Liver (tissue), 8 donors: ENCODE measurements at regions not wholly inside any gene's neighbourhood (a gene's known extent, or its start where the extent isn't known, plus 50 kb on each side); places are given as distances from the start of the nearest gene placed in this dataset.
"Not testable (repeated sequence)": the region's sequence is repeated elsewhere in the genome, so short reads cannot be mapped to it uniquely, and the experiment has no call there.

Experiments used
- DNase-seq: peaks from one replicate; pipeline ENCODE4 v3.0.0-alpha.2; 2017; ENCODE audit warnings: low spot score
- H3K27ac ChIP-seq, 2 donors: one replicate each; pipeline ENCODE4 v1.7.0; 2013; ENCODE audit warnings: inconsistent platforms in 2 of 2, low read length in 2 of 2, control low read depth in 1 of 2, low read depth in 1 of 2, mild to moderate bottlenecking in 1 of 2
- H3K27me3 ChIP-seq, 4 donors: one replicate each; pipeline versions ENCODE4 v1.6.1 to v1.7.0; 2013; ENCODE audit warnings: low read length in 3 of 4, inconsistent platforms in 1 of 4, mild to moderate bottlenecking in 1 of 4, moderate library complexity in 1 of 4; ENCODE audit not compliant: control insufficient read depth in 4 of 4, insufficient read depth in 4 of 4
- H3K36me3 ChIP-seq, 4 donors: one replicate each; pipeline versions ENCODE4 v1.6.1 to v1.7.0; 2013; ENCODE audit warnings: low read length in 3 of 4, mild to moderate bottlenecking in 3 of 4, low read depth in 1 of 4, moderate library complexity in 1 of 4; ENCODE audit not compliant: control insufficient read depth in 4 of 4, insufficient read depth in 3 of 4
- H3K4me1 ChIP-seq, 4 donors: one replicate each; pipeline versions ENCODE4 v1.6.1 to v1.7.0; 2013; ENCODE audit warnings: low read length in 3 of 4, mild to moderate bottlenecking in 3 of 4, moderate library complexity in 1 of 4; ENCODE audit not compliant: control insufficient read depth in 4 of 4, insufficient read depth in 4 of 4
- H3K4me3 ChIP-seq, 3 donors: one replicate each; pipeline versions ENCODE4 v1.6.1 to v1.7.0; 2013; ENCODE audit warnings: low read length in 3 of 3, control low read depth in 1 of 3, low read depth in 1 of 3, mild to moderate bottlenecking in 1 of 3
- H3K9ac ChIP-seq, 2 donors: one replicate each; pipeline ENCODE4 v1.7.0; 2013; ENCODE audit warnings: low read length in 2 of 2, mild to moderate bottlenecking in 2 of 2, moderate library complexity in 2 of 2, control low read depth in 1 of 2, low read depth in 1 of 2
- H3K9me3 ChIP-seq, 4 donors: one replicate each; pipeline versions ENCODE4 v1.6.1 to v1.7.0; 2013; ENCODE audit warnings: low read length in 3 of 4; ENCODE audit not compliant: control insufficient read depth in 4 of 4
- EGR1 ChIP-seq, 2 donors: IDR thresholded peaks; 2 replicates each; pipeline ENCODE4 v1.6.1; 2016 to 2018; ENCODE audit warnings: antibody characterized with exemption in 2 of 2, low read depth in 2 of 2
- FOXA2 ChIP-seq: IDR thresholded peaks from 2 replicates; pipeline ENCODE4 v1.6.1; 2016; ENCODE audit warnings: antibody characterized with exemption
- GABPA ChIP-seq, 2 donors: IDR thresholded peaks in 1 of 2; conservative IDR thresholded peaks in 1 of 2; 2 replicates each; pipeline ENCODE4 v1.6.1; 2016; ENCODE audit warnings: antibody characterized with exemption in 2 of 2, mild to moderate bottlenecking in 1 of 2, moderate library complexity in 1 of 2
- HNF4G ChIP-seq: IDR thresholded peaks from 2 replicates; pipeline ENCODE4 v1.6.1; 2016; ENCODE audit warnings: antibody characterized with exemption
- JUND ChIP-seq, 2 donors: IDR thresholded peaks; 2 replicates each; pipeline ENCODE4 v1.6.1; 2016; ENCODE audit warnings: antibody characterized with exemption in 2 of 2
- NR2F2 ChIP-seq: IDR thresholded peaks from 2 replicates; pipeline ENCODE4 v1.6.1; 2016; ENCODE audit warnings: antibody characterized with exemption
- RAD21 ChIP-seq, 2 donors: IDR thresholded peaks; 2 replicates each; pipeline ENCODE4 v1.6.1; 2016; ENCODE audit warnings: antibody characterized with exemption in 2 of 2, mild to moderate bottlenecking in 2 of 2
- SP1 ChIP-seq: IDR thresholded peaks from 2 replicates; pipeline ENCODE4 v1.6.1; 2018; ENCODE audit warnings: antibody characterized with exemption, mild to moderate bottlenecking
- TAF1 ChIP-seq: conservative IDR thresholded peaks from 2 replicates; pipeline ENCODE4 v1.6.1; 2016; ENCODE audit warnings: antibody characterized with exemption, mild to moderate bottlenecking
- WGBS: extraction: QIAGEN DNeasy Blood & Tissue Kit; methylation state at CpG from one replicate; pipeline ENCODE4 v1.1.7; 2013; 5-methylcytosine and 5-hydroxymethylcytosine counted together
- TF ChIP-seq, protein P1 (sequence below): IDR thresholded peaks from 2 replicates; pipeline ENCODE4 v1.6.1; 2016; ENCODE audit warnings: antibody characterized with exemption
- TF ChIP-seq, protein P2 (sequence below): IDR thresholded peaks from 2 replicates; pipeline ENCODE4 v1.6.1; 2016; ENCODE audit warnings: antibody characterized with exemption
- TF ChIP-seq, protein P3 (sequence below): fragments of 150-350 bp; IDR thresholded peaks from 2 replicates; pipeline ENCODE4 v1.5.1; 2017; ENCODE audit warnings: improper control_type of control experiment, low read depth, low read length; ENCODE audit not compliant: missing input control
- donor health status: healthy.
- donor health status: healthy.
- donor health status: healthy.
- donor health status: healthy.
- donor health status: healthy.

DNA sequence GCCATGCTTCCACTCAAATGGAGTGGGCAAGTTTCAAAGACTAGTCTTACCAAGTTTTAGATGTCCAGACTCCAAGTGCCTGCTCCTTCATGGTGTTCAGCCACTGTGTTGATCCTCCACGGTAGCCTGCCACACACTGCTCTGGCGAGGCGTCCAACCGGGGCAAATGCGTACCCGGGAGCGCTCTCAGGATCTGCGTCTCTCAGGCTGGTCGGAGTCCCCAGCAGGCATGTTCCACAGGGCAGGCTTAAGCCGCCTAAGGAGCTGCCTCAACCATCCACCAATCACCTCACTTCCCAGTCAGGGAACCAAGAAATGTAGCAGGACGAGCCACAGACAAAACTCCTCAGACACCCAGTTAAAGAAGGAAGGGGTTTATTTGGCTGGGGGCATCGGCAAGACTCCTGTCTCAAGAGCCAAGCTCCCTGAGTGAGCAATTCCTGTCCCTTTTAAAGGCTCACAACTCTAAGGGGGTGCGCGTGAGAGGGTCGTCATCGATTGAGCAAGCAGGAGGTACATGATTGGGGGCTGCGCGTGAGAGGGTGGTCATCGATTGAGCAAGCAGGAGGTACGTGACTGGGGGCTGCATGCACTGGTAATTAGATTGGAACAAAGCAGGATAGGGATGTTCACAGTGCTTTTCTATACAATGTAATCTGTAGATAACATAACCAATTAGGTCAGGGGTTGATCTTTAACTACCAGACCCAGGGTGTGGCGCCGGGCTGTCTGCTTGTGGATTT, 816.2 kb downstream of the TRIB2 start:
- DNase-seq, H3K27me3 ChIP-seq, H3K36me3 ChIP-seq, H3K9ac ChIP-seq, H3K4me3 ChIP-seq, H3K4me1 ChIP-seq, H3K27ac ChIP-seq, H3K9me3 ChIP-seq: not testable (repeated sequence)
- 72% methylated on average over 22 of the region's 22 CpGs for WGBS

DNA sequence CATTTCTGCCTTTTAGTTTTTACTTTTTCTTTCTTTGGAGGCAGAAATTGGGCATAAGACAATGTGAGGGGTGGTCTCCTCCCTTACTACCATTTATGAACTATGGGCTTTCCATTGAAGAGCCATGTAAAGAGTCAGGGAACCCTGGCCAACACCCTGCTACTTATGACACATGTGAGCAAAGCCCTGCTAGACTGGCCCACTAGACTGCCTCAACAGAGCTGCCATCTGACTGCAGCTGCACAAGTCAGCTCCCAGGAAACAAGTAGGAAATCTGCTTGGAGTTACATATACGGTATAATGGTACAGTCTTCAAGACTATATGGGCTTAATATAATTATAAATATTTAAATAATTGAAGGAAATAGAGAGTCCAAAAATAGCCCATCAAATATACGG, 816.8 kb downstream of the TRIB2 start:
- Histone ChIP-seq H3K9ac (no peak overlapping the region), H3K9me3 (no peaks in the 10 kb centered on the region), H3K27me3 (no peaks in the 10 kb centered on the region), H3K27ac (no peak overlapping the region), H3K4me1 (no peaks in the 10 kb centered on the region), H3K4me3 (no peak overlapping the region), H3K36me3 (no peaks in the 10 kb centered on the region)
- DNase-seq, result no peak
- WGBS, result 71% methylated on average over 2 of the region's 2 CpGs
- TF ChIP-seq TAF1 (no peak), NR2F2 (no peak)
- TF ChIP-seq, protein P1, sequence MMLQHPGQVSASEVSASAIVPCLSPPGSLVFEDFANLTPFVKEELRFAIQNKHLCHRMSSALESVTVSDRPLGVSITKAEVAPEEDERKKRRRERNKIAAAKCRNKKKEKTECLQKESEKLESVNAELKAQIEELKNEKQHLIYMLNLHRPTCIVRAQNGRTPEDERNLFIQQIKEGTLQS, result no peak

DNA sequence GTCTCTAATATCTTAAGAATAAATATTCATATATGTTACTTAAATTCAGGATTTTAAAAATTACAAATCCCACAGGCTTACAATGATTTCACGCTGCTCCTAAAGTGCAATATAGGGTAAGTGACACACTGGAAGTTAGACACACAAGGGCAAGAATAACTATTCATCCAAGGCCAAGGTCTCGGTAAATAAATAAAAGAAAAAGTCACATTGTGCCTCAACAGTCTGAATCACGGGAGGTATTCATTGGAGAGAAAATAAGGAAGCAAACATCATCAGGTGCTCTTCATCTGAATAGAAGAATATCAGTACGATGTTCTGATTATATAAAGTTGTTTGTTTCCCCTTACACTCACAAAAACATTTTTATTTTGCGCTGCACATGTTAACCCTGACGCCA, 820.2 kb downstream of the TRIB2 start:
- H3K27me3 ChIP-seq, result peaks cover 0 to 3% (median 0%) of the 10 kb centered on the region in 4 donors
- no peak overlapping the region for H3K4me3 ChIP-seq
- H3K4me1 ChIP-seq, result no peaks in the 10 kb centered on the region
- TF ChIP-seq FOXA2 (no peak), RAD21 (IDR thresholded peaks at IDR 0.05) (no peak), SP1 (no peak), EGR1 (IDR thresholded peaks at IDR 0.05; ENCODE audit: low read depth in 2 of 2) (no peak), JUND (IDR thresholded peaks at IDR 0.05) (no peak), GABPA (IDR thresholded peaks at IDR 0.05 in 1 of 2, conservative IDR thresholded peaks at IDR 0.05 in 1 of 2) (no peak), HNF4G (no peak)
- TF ChIP-seq, protein P1, result no peak
- TF ChIP-seq, protein P2, sequence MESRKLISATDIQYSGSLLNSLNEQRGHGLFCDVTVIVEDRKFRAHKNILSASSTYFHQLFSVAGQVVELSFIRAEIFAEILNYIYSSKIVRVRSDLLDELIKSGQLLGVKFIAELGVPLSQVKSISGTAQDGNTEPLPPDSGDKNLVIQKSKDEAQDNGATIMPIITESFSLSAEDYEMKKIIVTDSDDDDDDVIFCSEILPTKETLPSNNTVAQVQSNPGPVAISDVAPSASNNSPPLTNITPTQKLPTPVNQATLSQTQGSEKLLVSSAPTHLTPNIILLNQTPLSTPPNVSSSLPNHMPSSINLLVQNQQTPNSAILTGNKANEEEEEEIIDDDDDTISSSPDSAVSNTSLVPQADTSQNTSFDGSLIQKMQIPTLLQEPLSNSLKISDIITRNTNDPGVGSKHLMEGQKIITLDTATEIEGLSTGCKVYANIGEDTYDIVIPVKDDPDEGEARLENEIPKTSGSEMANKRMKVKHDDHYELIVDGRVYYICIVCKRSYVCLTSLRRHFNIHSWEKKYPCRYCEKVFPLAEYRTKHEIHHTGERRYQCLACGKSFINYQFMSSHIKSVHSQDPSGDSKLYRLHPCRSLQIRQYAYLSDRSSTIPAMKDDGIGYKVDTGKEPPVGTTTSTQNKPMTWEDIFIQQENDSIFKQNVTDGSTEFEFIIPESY, result no peak
- TF ChIP-seq, protein P3, sequence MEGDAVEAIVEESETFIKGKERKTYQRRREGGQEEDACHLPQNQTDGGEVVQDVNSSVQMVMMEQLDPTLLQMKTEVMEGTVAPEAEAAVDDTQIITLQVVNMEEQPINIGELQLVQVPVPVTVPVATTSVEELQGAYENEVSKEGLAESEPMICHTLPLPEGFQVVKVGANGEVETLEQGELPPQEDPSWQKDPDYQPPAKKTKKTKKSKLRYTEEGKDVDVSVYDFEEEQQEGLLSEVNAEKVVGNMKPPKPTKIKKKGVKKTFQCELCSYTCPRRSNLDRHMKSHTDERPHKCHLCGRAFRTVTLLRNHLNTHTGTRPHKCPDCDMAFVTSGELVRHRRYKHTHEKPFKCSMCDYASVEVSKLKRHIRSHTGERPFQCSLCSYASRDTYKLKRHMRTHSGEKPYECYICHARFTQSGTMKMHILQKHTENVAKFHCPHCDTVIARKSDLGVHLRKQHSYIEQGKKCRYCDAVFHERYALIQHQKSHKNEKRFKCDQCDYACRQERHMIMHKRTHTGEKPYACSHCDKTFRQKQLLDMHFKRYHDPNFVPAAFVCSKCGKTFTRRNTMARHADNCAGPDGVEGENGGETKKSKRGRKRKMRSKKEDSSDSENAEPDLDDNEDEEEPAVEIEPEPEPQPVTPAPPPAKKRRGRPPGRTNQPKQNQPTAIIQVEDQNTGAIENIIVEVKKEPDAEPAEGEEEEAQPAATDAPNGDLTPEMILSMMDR, result no peak
- H3K9ac ChIP-seq, result no peak overlapping the region
- DNase-seq, result no peak
- no peaks in the 10 kb centered on the region for H3K9me3 ChIP-seq
- WGBS, result 47% methylated on average over 6 of the region's 6 CpGs
- H3K27ac ChIP-seq, result no peak overlapping the region
- H3K36me3 ChIP-seq, result no peaks in the 10 kb centered on the region
